ENCODE measurements at regions not wholly inside any gene's neighbourhood (a gene's known extent, or its start where the extent isn't known, plus 50 kb on each side); places are given as distances from the start of the nearest gene placed in this dataset.

DNA sequence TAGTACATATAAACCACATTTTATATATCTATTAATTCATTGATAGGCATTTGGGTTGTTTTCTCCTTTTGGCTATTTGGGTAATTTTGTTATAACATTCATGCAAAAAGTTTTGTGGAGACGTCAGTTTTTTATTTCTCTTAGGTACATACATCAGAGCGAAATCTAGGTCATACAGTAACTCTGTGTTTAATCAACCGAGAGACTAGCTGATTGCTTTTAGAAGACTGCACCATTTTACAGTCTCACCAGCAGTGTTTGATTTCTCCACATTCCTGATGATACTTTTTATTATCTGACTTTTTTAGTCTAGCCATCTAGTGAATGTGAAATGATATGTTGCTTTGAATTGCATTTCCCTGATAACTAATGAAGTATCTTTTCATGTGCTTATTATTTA is 1019.3 kb downstream of the NSUN3 start (continued):
- TF ChIP-seq MITF (IDR thresholded peaks at IDR 0.05) (no peak), MGA (IDR thresholded peaks at IDR 0.05) (no peak), XRCC3 (IDR thresholded peaks at IDR 0.05) (no peak), MEF2A (IDR thresholded peaks at IDR 0.05; ENCODE audit: control insufficient read depth, low read depth, low read length) (no peak), ELF2 (CRISPR knock-in tag; IDR thresholded peaks at IDR 0.05) (no peak), TARDBP (IDR thresholded peaks at IDR 0.05) (no peak), FOSL1 (tag; conservative IDR thresholded peaks at IDR 0.05) (no peak)
- TF ChIP-seq, protein P1, sequence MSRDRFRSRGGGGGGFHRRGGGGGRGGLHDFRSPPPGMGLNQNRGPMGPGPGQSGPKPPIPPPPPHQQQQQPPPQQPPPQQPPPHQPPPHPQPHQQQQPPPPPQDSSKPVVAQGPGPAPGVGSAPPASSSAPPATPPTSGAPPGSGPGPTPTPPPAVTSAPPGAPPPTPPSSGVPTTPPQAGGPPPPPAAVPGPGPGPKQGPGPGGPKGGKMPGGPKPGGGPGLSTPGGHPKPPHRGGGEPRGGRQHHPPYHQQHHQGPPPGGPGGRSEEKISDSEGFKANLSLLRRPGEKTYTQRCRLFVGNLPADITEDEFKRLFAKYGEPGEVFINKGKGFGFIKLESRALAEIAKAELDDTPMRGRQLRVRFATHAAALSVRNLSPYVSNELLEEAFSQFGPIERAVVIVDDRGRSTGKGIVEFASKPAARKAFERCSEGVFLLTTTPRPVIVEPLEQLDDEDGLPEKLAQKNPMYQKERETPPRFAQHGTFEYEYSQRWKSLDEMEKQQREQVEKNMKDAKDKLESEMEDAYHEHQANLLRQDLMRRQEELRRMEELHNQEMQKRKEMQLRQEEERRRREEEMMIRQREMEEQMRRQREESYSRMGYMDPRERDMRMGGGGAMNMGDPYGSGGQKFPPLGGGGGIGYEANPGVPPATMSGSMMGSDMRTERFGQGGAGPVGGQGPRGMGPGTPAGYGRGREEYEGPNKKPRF (IDR thresholded peaks at IDR 0.05; ENCODE audit: low read depth, low read length): no peak

Data from K562 (cell line).